DND-41 (cell line): ENCODE measurements at regions not wholly inside any gene's neighbourhood (a gene's known extent, or its start where the extent isn't known, plus 50 kb on each side); places are given as distances from the start of the nearest gene placed in this dataset.

Source experiments
- ATAC-seq: fragments of 200-7000 bp; cut with Tn5 transposase; 3 replicates; pipeline ENCODE4 v1.9.1; 2021; ENCODE audit warnings: low read depth; ENCODE audit not compliant: insufficient read depth
- DNase-seq: peaks from one replicate; pipeline ENCODE4 v3.0.0-alpha.2; 2020
- H2AFZ ChIP-seq: 2 replicates; pipeline ENCODE4 v1.6.0; 2012; ENCODE audit warnings: low read depth, low read length
- H3K27ac ChIP-seq: 2 replicates; pipeline ENCODE4 v1.5.1; 2012; ENCODE audit warnings: low read length, inconsistent platforms
- H3K27me3 ChIP-seq: fragments of 200-600 bp; sonication (generic); 2 replicates; pipeline ENCODE4 v1.6.0; 2012; ENCODE audit warnings: low read length, mild to moderate bottlenecking, inconsistent platforms; ENCODE audit not compliant: insufficient read depth, poor library complexity
- H3K36me3 ChIP-seq: 2 replicates; pipeline ENCODE4 v1.5.1; 2012; ENCODE audit warnings: low read length, inconsistent platforms; ENCODE audit not compliant: insufficient read depth
- H3K4me1 ChIP-seq: 2 replicates; pipeline ENCODE4 v1.5.1; 2012; ENCODE audit warnings: mild to moderate bottlenecking, low read length; ENCODE audit not compliant: insufficient read depth
- H3K4me2 ChIP-seq: 2 replicates; pipeline ENCODE4 v1.6.0; 2012; ENCODE audit warnings: mild to moderate bottlenecking, moderate library complexity, low read length, inconsistent platforms; ENCODE audit not compliant: insufficient read depth
- H3K4me3 ChIP-seq, 2 experiments: fragments of 200-600 bp in 1 of 2; shearing (Covaris generic) in 1 of 2; 2 replicates each; pipeline ENCODE4 v1.5.1; 2012 to 2016; ENCODE audit warnings: inconsistent platforms in 2 of 2, low read length in 2 of 2, mild to moderate bottlenecking in 2 of 2, low read depth in 1 of 2, moderate library complexity in 1 of 2
- H3K79me2 ChIP-seq: 2 replicates; pipeline ENCODE4 v1.6.0; 2012; ENCODE audit warnings: low read length, inconsistent platforms; ENCODE audit not compliant: insufficient read depth
- H3K9ac ChIP-seq: 2 replicates; pipeline ENCODE4 v1.6.0; 2012; ENCODE audit warnings: low read depth, mild to moderate bottlenecking, inconsistent platforms, low read length, moderate library complexity
- H3K9me3 ChIP-seq: 2 replicates; pipeline ENCODE4 v1.5.1; 2012; ENCODE audit warnings: low read length, moderate library complexity, mild to moderate bottlenecking, inconsistent platforms; ENCODE audit not compliant: insufficient read depth, severe bottlenecking
- H4K20me1 ChIP-seq: 2 replicates; pipeline ENCODE4 v1.6.0; 2012; ENCODE audit warnings: low read length; ENCODE audit not compliant: insufficient read depth
- EZH2 ChIP-seq: IDR thresholded peaks from 3 replicates; pipeline ENCODE4 v1.6.1; 2012; ENCODE audit warnings: borderline replicate concordance, low read depth, mild to moderate bottlenecking, moderate library complexity, low read length, inconsistent platforms; ENCODE audit not compliant: severe bottlenecking
- TF ChIP-seq, protein P1 (sequence below): IDR thresholded peaks from 2 replicates; pipeline ENCODE4 v1.5.1; 2012; ENCODE audit warnings: borderline replicate concordance, low read length, moderate library complexity, mild to moderate bottlenecking; ENCODE audit not compliant: poor library complexity, severe bottlenecking; ENCODE audit errors: extremely low read depth

GRCh38 chr2:228509021-228509420, 327.5 kb upstream of the SPHKAP start:
- no peaks in the 10 kb centered on the region for H3K4me1 ChIP-seq
- no peak overlapping the region for H3K9ac ChIP-seq
- no peak overlapping the region for H3K4me3 ChIP-seq
- H3K36me3 ChIP-seq, result no peaks in the 10 kb centered on the region
- no peak overlapping the region for H3K4me2 ChIP-seq
- ATAC-seq, result no peak
- H4K20me1 ChIP-seq, result no peaks in the 10 kb centered on the region
- TF ChIP-seq, protein P1, sequence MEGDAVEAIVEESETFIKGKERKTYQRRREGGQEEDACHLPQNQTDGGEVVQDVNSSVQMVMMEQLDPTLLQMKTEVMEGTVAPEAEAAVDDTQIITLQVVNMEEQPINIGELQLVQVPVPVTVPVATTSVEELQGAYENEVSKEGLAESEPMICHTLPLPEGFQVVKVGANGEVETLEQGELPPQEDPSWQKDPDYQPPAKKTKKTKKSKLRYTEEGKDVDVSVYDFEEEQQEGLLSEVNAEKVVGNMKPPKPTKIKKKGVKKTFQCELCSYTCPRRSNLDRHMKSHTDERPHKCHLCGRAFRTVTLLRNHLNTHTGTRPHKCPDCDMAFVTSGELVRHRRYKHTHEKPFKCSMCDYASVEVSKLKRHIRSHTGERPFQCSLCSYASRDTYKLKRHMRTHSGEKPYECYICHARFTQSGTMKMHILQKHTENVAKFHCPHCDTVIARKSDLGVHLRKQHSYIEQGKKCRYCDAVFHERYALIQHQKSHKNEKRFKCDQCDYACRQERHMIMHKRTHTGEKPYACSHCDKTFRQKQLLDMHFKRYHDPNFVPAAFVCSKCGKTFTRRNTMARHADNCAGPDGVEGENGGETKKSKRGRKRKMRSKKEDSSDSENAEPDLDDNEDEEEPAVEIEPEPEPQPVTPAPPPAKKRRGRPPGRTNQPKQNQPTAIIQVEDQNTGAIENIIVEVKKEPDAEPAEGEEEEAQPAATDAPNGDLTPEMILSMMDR, result no peak
- TF ChIP-seq EZH2, result no peak
- H3K9me3 ChIP-seq, result no peaks in the 10 kb centered on the region
- H2AFZ ChIP-seq, result no peak overlapping the region
- no peak overlapping the region for H3K27ac ChIP-seq
- H3K79me2 ChIP-seq, result no peaks in the 10 kb centered on the region
- H3K27me3 ChIP-seq, result no peaks in the 10 kb centered on the region
- DNase-seq, result no peak

DNA sequence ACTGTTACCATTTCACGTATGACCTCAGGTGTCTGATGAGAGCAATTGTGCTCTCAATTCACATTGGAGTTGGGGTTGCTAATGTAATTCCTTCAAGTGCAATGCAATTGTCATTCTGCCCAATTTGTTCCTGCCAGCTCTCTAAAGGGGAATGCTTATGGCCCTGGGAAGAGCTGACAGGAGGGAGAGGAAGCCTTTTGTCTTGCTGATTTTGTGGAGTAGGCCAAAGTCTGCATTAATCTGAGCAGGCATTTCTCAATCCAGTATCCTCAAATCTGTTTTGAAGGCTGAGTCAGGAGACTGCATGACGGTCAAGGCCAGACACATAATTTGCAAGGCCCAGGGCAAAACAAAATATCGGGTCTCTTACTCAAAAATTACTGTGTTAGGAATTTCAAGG, 326.4 kb upstream of the SPHKAP start:
- H4K20me1 ChIP-seq, result no peaks in the 10 kb centered on the region
- no peaks in the 10 kb centered on the region for H3K36me3 ChIP-seq
- no peaks in the 10 kb centered on the region for H3K27me3 ChIP-seq
- no peak overlapping the region for H3K4me2 ChIP-seq
- ATAC-seq (no peak), DNase-seq (no peak)
- TF ChIP-seq EZH2, result no peak
- TF ChIP-seq, protein P1, result no peak
- H3K9ac ChIP-seq, result no peak overlapping the region
- H3K4me3 ChIP-seq, result no peak overlapping the region
- no peak overlapping the region for H2AFZ ChIP-seq
- H3K4me1 ChIP-seq, result no peaks in the 10 kb centered on the region
- H3K79me2 ChIP-seq, result no peaks in the 10 kb centered on the region
- H3K27ac ChIP-seq, result no peak overlapping the region
- no peaks in the 10 kb centered on the region for H3K9me3 ChIP-seq

- Histone ChIP-seq H2AFZ (no peak overlapping the region), H3K4me2 (no peak overlapping the region), H3K27me3 (no peaks in the 10 kb centered on the region), H3K36me3 (no peaks in the 10 kb centered on the region), H3K27ac (no peak overlapping the region), H3K79me2 (no peaks in the 10 kb centered on the region), H3K9me3 (no peaks in the 10 kb centered on the region), H3K4me1 (no peaks in the 10 kb centered on the region), H3K9ac (no peak overlapping the region), H4K20me1 (no peaks in the 10 kb centered on the region), H3K4me3 (no peak overlapping the region)
- no peak for ATAC-seq
- TF ChIP-seq EZH2, result no peak
- DNase-seq, result no peak
These were observed 325.8 kb upstream of the SPHKAP start for GRCh38 chr2:228507231-228507824.

GRCh38 chr2:228503731-228504130, 322.2 kb upstream of the SPHKAP start:
- TF ChIP-seq, protein P1, result no peak
- no peak for TF ChIP-seq EZH2

More at GRCh38 chr2:228503731-228504130, 322.2 kb upstream of the SPHKAP start:
- no peak for ATAC-seq
- Histone ChIP-seq H4K20me1 (no peaks in the 10 kb centered on the region), H3K9ac (no peak overlapping the region), H3K4me2 (no peak overlapping the region), H3K27ac (no peak overlapping the region), H3K4me3 (no peak overlapping the region), H3K79me2 (no peaks in the 10 kb centered on the region), H3K4me1 (no peaks in the 10 kb centered on the region), H3K36me3 (no peaks in the 10 kb centered on the region), H3K27me3 (no peaks in the 10 kb centered on the region), H3K9me3 (no peaks in the 10 kb centered on the region), H2AFZ (no peak overlapping the region)
- DNase-seq, result no peak
